Left forelimb (tissue), 1 donor: ENCODE measurements at regions not wholly inside any gene's neighbourhood (a gene's known extent, or its start where the extent isn't known, plus 50 kb on each side); places are given as distances from the start of the nearest gene placed in this dataset.

Source experiments
- DNase-seq: peaks from one replicate; pipeline ENCODE4 v3.0.0-alpha.2; 2018; ENCODE audit warnings: low spot score

DNA sequence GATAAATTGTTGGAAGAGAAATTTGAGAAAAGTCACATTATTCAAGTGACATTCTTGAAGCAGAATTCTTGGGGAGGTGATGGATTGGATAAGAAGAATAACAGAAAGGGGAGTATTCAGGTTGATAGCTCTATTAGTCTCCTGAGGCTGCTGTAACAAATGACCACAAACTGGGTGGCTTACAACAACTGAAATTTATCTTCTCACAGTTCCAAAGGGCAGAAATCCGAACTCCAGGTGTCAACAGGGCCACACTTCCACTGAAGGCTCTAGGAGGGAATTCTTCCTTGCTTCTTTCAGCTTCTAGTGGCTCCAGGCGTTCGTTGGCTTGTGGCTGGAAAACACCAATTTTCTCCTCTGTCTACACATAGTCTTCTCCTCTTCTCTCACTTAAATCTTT is 99.8 kb downstream of the TES start:
- no peak for DNase-seq

GRCh38 chr7:116311259-116311658 is 100.9 kb downstream of the TES start:
- DNase-seq = no peak

GRCh38 chr7:116311816-116312471 is 101.6 kb downstream of the TES start:
- DNase-seq = no peak

DNA sequence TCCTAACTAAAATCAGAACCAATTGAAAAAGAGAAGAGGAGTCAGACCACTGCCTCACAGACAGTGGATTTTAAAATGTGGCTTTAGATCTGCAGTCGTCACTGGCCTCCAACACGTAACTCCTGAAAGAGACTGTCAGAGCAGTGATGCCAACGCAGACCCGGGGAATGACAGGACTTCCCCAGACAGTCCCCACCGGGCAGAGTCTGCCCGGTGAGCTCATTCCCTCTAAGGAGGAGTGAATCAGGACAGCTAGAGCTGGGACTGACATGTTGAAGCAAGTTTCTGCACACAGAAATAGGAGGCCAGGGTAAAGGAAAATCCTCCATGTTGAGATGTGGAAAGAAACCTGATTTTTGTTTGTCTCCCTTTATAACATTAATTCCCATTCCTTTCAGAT is 105.0 kb downstream of the TES start:
- DNase-seq = no peak

DNA sequence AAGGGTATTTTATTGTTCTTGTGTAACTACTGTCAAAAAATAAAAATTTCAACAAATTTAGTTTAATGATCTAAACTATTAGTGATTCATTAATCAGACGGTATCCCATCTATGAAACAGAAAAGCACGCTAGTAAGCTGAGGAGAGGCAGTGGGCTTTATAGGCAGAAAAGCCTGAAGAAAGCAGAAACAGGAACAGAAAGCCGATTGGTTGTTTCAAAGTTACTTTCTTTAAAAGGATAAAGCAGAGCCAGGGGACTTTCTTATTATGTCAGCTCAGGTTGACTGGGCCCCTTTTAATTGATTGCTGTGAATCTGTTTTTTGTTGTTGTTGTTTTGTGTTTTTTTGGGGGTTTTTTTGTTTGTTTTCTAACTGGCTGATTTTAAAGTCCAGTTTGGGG is 105.5 kb downstream of the TES start:
- DNase-seq = no peak

DNA sequence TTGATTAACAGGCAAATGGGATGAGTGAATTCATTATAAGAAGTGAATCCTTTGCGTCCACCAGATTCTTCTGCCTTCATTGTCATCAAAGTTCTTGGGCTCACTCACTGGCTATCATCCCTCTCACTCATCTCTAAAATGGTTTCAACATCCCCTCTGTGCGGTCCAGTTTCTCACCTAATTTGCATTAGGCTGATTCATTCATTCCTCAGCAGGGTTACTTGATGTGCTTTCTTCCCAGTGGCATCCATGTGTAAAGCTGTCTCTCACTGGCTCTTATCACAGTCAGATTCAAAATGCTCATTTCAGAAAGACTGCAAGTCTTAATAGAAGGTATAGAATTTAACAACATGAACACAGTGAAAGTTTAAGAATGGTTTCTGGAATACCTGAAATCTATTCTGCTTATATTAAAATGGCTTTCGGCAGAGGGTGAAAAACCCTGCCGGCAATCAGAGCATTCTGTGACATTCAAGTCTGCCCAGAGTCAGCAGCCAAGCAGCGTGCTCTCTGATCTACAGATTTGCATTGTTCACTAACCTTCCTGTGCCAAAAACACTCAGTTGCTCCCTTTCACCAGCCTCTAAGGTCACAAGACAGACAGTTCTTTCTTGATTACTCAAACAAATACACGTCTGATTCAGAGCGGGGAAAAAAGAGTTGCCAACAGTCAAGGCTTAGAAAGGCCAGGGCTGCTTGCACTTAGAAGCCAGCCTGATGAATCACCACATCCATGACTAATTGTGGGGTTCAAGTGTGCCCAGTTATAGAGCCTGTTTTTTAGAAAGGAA is 106.7 kb downstream of the TES start:
- DNase-seq = no peak

DNA sequence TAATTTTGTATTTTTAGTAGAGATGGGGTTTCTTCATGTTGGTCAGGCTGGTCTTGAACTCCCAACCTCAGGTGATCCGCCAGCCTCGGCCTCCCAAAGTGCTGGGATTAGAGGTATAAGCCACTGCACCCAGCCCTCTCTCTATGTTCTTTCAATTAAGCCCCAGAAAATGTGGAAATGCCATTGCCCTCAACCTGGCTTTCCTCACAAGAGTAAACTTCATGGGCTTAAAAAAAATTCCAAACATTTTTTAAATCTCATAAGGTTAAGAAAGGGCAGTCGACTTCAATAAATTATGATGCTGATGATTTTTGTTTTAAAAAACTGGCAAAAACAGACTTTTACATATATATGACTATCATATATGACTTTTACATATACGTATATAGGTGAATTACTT is 107.6 kb downstream of the TES start:
- DNase-seq = no peak

DNA sequence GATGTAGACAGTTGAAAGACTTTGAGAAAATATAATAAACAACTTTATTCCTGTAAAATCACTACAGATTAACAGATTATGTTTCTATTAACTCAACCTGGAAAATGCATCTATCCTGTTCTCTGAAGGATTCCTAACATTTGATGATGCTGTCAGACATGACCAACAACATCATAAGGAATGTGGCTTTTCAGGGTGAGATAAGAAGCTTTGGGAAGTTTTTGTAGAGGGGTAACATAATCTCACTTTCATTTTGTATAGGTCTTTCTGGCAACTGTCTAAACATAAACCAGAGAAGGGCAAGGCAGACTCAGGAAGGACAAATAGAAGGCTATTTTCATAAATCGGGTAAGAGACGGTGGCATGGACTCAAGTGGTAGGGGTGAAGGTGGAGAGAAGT is 112.2 kb downstream of the TES start:
- DNase-seq = no peak

GRCh38 chr7:116324582-116324981 is 114.2 kb downstream of the TES start:
- no peak for DNase-seq

DNA sequence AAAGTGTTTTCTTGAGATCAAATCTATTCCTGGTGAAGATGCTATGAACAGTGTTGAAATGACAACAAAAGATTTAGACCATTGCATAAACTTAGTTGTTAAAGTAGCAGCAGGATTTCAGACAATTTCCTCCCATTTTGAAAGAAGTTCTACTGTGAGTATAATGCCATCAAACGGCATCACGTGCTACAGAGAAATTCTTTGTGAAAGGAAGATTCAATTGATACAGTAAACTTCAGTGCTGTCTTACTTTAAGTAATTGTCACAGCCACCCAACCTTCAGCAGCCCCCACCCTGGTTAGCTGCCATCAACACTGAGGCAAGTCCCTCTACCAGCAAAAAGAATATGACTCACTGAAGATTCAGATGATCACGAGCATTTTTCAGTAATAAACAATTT is 115.2 kb downstream of the TES start:
- DNase-seq = no peak

DNA sequence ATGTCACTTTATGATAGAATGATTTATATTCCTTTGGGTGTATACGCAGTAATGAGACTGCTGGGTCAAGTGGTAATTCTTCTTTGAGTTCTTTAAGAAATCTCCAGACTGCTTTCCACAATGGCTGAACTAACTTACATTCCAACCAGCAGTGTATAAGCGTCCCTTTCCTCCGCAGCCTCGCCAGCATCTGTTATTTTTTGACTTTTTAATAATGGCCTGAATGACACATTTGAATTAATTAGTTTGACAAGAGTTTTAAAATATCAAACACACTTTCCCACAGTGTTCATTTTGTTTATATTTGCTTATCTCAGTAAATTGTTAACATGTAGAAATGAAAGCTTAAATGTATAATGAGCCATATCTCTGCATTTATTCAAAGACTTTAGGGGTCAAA is 116.8 kb downstream of the TES start:
- no peak for DNase-seq

GRCh38 chr7:116327752-116328151 is 117.4 kb downstream of the TES start:
- no peak for DNase-seq

DNA sequence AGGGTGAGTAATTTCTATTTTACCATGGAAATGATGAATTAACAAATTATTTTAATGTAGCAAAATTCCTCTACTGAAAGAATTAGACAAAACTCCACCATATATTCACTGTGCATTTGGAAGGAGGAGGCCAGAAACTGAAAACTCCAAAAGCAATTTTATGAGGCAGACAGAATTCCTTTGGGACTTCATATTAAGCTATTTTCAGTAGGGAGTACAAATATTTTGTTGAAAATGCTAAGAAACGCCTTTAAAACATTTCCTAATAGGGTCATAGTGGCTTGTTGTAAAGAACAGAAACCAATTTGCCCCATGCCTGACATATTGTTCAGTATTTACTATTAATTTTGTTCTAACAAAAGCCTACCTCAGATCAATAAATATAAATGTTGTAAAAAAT is 117.8 kb downstream of the TES start:
- no peak for DNase-seq

DNA sequence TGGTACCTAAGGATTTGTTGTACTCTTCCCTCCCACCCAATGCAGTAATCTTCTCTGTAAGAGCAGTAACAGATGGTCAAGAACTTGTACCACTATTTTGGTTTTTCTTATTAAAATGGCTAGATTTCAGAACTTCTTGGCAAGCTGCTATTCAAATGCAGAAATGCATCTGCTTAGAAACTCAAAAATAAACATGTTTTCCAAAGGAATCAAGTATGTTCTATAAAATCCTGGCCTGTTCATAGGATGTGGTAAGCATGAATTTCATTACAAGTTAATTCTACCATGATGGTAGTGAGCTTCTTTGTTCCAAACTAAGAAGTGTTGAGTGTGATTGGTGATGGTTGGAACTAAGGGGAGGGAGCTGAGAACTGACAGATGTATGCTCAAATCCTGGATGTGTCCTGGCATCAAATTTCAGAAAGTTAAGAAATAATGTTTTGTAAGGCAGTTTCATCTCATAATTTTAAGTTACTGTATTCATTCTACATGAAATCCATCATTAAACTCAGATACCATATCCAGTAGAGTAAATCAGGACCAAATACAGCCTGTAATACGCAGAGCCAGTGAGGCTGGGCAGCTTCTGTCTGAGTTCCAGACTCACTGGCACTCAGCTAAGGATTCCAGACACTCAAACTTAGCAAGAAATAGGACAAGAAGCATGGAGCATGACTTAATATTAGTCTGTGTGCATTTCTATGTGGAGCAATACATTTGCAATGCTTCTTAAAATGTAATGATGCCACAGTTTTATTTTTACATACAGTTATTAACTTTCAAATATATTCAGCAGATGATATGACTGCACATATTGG is 119.6 kb downstream of the TES start:
- no peak for DNase-seq

- no peak for DNase-seq
Observed at GRCh38 chr7:116331020-116331419, 120.7 kb downstream of the TES start.

DNA sequence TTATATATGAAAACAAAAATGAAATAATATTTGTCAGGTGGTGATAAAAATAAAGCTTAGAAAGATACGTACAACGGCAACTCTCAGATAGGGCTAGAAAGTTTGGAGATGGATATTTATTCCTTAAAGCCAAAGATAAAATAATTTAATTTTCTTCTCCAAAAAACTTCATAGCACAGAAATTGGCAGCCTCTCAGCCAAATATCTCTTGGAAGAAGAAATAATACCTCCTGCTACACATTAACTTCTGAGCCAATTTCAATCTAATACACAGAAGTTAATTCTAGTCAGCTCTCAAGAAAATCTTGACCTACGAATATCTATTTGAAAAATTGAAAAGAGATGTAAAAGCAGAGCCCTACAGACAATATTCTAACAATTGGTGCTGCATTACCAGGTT is 122.4 kb downstream of the TES start:
- no peak for DNase-seq

GRCh38 chr7:116334555-116334954 is 124.2 kb downstream of the TES start:
- no peak for DNase-seq

GRCh38 chr7:116337018-116337417 is 126.7 kb downstream of the TES start:
- no peak for DNase-seq

- no peak for DNase-seq
Observed at GRCh38 chr7:116337800-116338199, 127.5 kb downstream of the TES start.

DNA sequence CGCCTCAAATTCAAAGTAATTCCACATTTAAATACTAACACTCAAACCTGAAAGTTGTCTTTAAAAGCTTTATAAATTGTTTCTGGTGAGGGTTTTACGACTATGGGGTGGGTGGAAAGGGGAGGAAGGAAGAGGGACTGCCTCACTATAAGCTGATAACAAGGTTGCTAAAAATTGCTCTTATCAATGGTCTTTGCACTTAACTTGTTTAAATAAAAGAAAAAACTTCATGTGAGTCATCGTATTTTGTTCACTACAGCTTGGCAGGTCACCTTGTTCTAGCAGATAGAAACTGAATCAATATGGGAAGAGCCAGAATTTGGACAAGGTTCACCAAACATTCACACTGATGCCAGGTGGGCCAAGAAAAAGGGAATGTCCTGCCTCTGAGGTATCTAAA is 129.2 kb downstream of the TES start:
- no peak for DNase-seq

DNA sequence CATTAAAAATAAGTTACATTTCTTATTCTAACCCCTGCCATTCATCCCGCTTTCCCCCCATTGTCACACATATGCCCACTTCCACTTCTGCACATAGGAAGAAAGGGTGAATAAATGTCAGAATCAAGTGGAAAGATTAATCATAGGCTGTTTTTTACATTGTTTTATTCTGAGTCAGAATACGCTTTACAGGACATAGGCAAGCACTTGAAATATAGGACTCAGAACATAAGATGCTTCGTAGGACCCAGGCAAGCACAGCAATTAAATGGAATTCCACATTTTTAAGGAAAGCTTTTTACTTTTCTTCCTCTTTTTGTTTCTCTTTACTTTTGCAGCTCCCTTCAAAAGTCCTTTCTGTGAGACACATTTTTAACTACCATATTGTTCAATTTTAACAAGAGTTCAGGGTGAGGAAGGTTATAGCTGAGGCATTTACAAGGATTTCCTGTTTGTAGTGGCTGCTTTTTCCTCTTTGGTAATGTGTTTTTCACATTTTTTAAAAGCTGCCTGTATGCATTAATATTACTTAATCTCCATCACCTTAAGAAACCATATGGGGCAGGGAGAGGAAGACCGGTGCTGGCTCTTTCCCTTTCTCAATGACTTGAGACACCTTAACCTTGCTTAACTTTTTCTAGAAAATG is 130.0 kb downstream of the TES start:
- no peak for DNase-seq
